ENCODE measurements at regions not wholly inside any gene's neighbourhood (a gene's known extent, or its start where the extent isn't known, plus 50 kb on each side); places are given as distances from the start of the nearest gene placed in this dataset.

DNA sequence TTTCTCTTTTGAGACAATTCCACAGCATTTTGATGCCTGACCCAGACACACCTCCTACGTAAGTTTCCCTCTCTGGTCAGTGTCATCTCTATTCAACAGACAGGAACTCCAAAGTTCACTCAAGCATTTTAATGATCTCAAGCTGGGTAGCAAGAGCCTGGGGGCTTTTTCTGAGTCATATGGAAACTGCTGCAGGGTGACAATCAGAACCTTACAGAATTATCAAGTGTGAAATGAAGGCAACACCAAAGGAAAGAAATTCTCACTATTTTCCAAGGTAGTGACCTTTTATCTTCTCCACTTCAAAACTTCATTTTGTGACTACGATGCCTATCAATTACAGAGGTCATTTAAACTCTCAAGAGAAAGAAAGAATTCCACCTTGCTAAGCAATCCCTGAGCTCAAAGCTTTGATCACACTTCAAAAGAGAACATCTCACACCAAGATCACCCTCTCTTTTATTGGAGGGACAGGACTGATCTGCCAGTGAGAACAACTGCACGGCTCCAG is 229.0 kb upstream of the ZC3H12C start:
- DNase-seq (ENCODE audit: low read depth) = no peak

DNA sequence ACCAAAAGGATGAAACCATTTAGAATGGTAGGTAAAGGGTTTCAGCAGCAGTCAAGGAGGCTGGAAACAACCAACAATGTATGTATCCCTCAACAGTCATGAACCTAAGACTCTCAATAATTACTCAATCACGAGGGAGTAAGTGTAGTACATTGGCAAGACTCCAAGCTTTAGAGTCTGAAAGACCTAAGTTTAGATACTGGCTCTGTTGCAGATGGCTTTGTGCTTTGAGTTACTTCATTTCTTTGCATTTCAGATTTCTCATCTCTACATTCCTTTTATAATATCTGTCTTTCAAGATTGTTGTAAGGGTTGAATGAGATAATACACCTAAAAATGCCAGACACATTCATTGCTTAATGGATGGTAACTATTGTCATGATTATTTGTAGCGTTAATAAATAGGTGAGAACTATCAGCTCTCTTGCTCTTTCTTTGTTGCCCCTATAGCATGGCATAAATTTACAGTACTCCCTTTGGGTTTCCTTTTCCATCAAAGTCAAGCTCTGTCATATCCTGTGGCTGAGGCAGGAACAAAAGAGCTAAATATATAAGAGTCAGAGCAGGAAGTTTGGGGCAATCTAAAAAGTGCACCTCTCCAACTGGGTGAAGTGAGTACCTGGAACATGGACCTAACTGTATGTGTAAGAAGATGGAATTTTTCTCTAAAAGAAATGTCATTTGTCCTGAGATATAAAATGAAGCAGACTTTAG is 228.2 kb upstream of the ZC3H12C start:
- DNase-seq (ENCODE audit: low read depth) = no peak

DNA sequence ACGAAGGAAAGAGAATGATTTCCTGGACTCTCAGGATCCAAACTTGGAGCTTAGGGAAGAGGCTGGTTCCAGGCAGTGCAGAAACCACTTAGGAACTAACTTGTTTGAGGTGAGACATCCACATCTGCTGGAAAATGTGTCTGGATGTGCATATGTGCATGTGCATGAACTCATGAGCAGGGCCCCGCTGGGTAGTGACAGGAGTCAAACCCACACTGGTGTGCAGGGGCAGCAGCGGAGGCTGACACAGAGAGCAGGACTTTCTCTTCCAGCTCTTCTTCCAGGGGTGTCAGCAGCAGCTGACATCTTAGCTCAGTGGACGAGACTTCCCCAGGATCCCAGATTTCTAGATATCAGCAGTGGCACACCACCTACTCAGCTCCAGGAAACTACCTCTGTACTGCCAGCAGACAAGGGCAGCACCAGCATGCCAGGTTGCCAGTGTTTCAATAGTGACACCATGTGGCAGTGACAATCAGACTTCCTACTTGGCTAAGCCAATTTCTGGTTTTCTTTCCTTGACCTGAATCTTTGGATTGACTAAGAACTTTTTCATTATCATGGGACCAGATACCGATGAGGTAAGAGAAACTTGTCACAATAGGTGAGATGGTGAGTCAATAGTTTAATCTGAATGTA is 227.5 kb upstream of the ZC3H12C start:
- DNase-seq (ENCODE audit: low read depth) = no peak

DNA sequence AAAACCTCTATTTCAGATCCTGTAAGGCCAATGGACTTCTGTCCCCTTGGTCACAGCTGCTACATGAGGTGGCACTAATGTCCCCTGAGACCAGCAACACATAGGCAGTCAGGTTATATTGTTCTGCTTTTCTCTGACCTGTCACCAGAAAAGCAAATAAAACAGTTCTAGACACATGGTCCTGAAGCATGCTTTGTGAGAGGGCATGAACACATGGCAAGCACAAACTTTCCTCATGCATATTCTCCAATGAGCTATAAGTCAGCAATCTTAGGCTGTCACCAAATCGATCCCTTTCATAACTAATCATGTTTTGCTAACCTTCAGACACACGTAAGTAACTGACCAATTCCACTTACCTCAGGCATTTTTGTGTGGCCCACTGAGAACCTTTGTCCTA is 225.4 kb upstream of the ZC3H12C start:
- DNase-seq (ENCODE audit: low read depth) = no peak

DNA sequence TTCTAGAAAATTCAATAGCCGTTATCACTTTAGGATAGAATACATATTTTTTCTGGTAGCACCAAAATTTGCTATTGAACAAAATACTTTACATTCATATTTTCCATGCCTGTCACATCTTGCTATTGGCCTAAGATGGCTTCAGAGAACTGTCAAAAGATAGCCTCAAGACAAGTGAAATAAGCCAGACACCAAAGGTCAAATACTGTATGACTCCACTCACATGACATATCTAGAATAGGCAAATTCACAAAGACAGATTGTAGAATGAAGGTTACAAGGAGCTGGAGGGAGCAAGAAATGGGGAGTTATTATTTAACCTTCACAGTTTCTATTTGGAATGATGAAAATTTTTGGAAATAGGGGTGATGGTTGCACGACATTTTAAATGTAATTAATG is 223.7 kb upstream of the ZC3H12C start:
- no peak for DNase-seq (ENCODE audit: low read depth)

DNA sequence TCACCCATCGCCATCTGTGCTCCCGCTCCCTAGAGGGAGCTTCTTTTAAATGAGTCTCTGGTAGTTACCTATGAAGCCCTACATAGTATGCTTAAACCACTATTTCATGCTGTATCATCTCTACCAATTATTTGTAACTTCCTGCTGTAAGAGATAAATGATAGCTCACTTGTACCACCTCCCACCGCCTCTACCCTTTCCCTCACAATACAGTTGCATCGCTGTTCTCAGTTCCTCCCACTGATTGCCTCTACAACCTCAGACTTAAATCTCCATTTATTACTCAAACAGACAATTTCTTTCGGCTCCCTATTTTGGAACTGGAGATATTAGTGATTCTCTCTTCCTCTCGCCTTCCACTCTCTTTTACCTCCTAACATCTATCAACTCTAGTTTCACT is 222.9 kb upstream of the ZC3H12C start:
- DNase-seq (ENCODE audit: low read depth) = no peak

DNA sequence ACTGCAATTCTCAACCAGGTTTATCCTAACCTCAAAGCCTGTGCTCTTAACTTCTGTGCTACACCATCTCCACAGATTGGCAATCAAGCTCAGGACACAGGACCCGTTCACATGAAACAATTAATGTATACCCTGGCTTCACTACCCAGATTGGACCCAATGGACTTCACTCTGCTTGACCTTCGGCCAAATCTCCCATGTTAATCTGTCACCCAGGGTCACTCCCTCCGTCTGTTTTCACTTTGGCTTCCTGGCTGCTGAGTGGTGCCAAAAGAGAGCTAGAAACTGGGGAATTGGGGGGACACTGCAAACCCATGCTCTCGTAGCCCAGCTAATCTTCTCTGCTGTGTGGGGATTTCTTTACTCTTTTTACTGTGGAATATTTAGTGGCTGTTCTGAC is 216.1 kb upstream of the ZC3H12C start:
- DNase-seq (ENCODE audit: low read depth) = no peak

DNA sequence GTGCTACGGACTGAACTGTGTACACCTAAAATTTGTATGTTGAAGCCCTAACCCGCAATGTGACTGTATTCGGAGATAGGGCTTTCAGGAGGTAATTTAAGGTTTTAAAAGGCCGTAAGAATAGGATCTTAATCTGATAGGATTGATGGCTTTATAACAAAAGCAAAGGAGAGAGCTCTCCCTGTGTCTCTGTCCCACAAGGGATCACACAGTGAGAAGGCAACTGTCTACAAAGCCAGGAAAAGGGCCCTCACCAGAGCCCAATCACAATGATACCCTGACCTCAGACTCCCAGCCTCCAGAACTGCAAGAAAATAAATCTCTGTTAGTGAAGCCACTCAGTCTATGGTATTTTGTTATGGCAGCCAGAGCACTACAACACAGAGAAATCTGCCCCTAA is 208.7 kb upstream of the ZC3H12C start:
- DNase-seq (ENCODE audit: low read depth) = no peak

DNA sequence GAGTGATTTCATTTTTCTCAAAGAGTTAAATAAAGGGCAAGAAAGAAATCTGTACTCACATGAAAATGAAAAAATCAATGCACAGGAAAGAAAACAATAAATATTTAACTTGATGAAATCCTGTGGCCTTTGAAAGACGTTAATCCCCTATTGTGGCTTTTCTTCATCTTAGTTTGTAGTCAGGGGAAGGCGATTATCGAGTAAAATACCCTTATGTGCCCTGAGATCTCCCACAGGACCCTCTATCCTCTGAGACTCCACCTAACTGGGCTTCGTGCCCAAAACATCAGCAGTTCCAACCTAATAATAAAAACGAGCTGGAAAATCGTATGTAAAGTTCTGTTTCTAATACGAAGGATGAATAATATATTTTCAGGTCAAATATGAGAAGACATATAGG is 208.2 kb upstream of the ZC3H12C start:
- DNase-seq (ENCODE audit: low read depth) = no peak

DNA sequence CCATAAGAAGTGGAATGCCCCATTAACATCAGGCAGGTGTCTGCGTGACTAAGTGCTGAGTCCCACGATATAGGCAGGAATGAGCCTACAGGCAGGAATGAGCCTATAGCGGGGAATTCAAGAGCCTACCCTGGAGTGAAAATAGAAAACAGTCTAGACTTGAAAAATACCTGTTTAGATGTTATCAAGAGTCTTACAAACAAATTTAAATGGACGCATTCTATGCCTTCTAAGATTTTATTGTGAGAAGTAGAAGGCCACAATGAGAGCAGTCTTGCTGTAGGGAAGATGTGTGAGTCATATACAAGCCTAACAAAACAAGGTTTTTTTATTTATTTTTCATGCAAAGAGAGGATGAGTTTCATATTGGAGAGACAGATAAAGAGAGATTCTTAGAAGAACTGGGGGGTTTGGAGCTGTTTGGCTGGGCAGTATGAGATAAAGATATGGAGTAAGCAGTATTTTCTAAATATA is 200.8 kb upstream of the ZC3H12C start:
- no peak for DNase-seq (ENCODE audit: low read depth)

DNA sequence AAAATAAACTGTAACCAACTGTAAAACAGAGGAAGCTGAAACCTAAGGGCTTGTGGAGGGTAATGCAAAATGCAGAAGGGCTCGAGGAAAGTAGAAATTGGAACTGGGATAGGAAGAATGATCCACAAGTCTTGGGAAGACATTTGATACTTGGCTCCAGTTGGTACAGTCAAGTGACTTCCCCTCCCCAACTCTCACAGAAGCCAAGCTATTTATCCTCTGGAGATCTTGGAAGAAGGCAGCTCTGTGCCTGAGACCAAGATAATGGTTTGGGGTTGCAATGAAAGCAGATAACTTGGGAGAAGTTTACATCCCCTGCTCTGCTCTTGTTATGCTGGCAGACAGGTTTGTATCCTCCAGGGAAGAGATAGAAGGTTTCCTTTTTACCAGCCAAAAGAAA is 198.9 kb upstream of the ZC3H12C start:
- DNase-seq (ENCODE audit: low read depth) = no peak

DNA sequence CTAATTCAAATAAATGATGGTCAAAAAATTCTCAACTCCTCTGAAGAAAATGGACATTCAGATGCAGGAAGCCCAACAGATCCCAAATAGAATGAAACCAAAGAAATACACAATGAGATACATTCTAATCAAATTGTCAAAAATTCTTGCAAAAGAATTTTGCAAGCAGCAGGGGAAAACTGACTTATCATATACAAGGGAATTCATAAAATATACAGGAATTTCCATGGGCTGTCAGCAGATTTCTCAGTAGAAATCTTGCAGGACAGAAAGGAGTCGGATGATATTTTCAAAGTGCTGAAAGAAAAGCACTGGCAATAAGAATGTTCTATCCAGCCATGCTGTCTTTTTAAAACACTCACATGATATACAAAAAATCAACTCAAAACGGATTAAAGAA is 194.6 kb upstream of the ZC3H12C start:
- DNase-seq (ENCODE audit: low read depth) = no peak

DNA sequence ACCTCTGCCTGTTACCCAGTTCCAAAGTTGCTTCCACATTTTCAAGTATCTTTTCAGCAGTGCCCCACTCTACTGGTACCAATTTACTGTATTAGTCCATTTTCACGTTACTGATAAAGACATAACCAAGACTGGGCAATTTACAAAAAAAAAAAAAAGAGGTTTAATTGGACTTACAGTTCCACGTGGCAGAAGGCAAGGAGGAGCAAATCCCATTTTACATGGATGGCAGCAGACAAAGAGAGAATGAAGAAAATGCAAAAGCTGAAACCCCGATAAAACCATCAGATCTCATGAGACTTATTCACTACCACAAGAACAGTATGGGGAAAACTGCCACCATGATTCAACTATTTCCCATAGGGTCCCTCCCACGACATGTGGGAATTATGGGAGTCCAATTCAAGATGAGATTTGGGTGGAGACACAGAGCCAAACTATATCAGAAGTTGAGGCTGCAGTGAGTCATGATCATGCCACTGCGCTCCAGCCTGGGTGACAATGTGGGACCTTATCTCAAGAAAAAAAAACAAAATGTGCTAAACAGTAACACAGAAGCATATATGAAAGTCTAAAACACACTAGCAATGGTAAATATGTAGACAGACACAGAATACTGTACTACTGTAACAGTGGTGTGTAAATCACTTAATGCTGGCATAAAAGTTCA is 190.3 kb upstream of the ZC3H12C start:
- DNase-seq (ENCODE audit: low read depth) = no peak

DNA sequence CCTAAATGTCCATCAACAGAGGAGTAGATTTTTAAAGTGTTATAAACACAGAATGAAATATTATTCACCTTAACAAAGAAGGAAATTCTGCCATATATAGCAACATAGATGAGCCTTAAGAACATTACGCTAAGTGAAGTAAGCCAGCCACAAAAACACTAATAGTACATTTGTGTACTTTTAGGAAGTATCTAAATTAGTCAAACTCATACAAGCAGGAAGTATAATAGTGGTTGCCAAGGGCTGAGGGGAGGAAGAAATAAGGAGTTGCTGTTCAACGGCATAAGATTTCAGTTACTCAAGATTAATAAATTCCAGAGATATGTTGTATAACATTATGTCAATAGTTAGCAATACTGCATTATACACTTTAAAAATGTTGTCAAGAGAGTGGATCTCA is 181.7 kb upstream of the ZC3H12C start:
- DNase-seq (ENCODE audit: low read depth) = no peak

DNA sequence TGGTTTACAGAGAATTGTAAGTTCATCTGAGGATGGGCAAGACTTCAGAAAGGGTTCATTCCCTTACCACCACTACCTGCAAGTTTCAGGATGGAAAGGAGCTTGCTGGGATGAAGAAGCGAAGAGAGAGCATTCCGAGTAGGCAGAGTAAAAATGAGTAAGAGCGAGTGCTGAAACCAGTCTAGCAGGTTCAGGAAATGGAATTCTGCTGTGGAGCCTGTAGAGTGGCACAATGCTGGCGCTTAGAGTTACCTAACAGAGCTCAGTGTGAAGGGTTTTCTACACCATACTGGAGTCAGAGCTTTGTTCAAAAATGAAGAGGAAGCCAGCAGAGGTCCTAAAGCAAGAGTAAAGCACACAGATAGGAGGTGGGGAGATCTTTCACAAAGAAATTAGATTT is 179.2 kb upstream of the ZC3H12C start:
- DNase-seq (ENCODE audit: low read depth) = no peak

DNA sequence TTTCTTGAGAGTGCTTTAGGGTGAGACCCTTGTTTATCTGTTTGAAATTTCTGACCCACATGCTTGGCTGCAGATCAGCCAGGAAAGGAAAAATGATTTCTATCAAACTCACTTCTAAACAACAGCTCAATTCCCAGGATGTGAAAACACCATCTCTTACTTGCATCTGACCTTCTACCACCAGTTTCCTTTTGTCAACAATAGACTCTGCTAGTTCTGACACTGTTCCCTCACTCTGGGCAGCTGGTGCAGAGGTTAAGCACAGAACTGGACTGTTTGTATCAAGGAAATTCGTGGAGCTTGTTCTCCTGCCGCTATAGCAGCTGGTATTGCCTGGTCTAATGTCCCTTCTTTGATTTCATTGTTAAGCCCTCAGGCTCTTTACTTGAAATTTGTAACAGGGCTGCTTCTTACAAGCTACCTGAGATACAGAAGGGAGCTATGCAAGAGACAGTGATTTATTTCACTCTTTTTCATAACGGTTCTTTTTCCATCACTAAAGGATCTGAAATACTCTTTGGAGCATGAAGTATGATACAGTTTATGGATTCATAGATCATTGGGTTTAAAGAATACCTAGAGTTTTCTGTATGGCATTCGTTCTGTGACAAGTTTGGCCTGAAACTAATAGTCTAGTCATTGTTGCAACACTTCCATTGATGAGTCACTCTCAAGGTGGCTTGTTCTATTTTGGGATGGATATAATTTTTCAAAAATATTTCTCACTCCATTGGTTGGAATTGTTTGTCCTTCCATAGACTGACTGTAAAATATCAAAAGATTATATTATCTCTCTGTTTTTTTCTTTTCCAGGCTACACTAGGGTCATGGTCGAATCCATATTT is 178.2 kb upstream of the ZC3H12C start:
- DNase-seq (ENCODE audit: low read depth) = no peak

DNA sequence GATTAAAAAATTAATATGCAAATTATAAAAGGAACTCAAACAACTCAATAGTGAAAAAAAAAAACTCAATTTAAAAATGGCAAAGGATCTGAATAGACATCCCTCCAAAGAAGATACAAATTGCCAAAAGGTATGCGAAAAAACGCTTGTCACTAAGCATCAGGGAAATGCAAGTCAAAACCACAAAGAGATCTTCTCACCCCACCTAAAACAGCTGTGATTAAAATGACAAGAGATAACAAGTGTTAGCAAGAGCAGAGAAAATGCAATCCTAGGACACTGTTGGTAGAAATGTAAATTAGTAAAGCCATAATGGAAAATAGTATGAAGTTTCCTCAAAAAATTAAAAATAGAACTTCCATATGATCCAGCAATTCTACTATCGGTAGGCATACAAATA is 166.3 kb upstream of the ZC3H12C start:
- DNase-seq (ENCODE audit: low read depth) = no peak

DNA sequence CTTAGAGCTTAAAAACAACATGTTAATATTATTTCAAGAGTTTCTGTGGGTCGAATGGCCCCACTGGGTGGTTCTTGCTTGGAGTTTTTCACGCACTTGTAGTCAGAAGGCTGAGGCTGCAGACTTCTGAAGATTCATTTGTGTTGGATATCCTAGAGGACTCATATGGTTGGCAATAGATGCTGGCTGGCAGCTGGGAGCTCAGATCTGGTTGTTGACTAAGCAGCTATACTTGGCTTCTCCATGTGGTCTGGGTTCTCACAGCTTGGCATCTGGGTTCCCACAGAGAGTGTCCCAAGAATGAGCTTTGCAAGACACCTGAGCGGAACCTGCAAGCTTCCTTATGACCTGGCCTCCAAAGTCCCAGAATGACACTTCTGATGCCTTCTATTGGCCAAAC is 163.9 kb upstream of the ZC3H12C start:
- DNase-seq (ENCODE audit: low read depth) = no peak

DNA sequence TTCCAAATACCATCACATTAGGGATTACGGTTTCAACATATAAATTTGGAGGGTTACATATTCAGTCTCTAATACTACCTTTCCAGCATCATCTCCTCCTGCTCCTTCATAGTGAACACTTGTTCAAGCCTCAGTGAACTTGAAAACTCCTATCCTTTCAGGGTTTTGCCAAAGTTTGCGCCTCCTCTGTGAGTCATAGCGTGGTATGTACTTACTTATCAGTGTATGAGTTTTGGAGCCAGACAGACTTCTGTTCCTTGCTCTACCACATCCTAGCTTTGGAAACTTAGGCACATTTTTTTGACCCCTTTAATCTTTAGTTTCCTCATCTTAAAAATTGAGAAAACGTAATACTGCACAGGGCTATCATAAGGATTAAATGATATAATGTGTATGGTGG is 160.1 kb upstream of the ZC3H12C start:
- no peak for DNase-seq (ENCODE audit: low read depth)

DNA sequence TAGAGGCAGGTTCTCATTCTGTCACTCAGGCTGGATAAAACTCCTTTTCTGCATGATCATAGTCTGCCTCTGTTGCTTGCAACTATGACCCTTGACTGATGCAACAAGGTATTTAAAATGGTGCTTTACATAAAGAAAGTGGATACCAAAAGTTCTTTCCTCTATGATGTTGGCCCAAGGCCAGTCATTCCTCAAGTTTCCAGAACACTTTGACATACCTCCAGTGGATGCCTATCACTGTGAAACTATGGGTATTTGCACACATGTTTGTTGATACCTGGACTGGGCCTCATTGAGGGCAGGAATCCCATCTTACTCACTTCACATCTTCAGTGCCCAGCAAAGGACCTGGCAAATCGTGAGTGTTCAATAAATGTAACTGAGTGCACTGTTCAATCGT is 159.0 kb upstream of the ZC3H12C start:
- no peak for DNase-seq (ENCODE audit: low read depth)

DNA sequence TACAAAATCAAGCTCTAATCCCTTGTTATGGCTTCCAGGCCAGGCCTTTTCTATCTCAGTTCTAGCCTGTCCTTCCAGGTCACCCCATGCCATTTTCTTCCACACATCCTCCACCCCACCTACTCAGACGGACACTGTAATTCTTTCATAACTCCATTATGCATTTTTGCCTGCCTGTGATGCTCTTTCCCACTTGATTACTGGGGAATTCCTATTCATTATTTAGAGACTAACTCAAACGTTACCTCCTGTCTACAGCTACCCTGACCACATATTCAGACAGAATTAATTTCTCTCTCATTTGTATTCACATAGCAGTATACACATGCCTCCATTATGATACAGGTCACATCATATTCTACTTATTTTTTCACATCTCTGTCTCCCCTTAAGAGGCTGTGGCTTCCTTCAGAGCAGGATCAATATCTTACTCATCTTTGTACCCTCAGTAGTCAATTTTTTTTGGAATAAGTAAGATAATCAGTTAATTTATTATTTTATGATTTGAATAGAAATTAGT is 156.5 kb upstream of the ZC3H12C start:
- no peak for DNase-seq (ENCODE audit: low read depth)

DNA sequence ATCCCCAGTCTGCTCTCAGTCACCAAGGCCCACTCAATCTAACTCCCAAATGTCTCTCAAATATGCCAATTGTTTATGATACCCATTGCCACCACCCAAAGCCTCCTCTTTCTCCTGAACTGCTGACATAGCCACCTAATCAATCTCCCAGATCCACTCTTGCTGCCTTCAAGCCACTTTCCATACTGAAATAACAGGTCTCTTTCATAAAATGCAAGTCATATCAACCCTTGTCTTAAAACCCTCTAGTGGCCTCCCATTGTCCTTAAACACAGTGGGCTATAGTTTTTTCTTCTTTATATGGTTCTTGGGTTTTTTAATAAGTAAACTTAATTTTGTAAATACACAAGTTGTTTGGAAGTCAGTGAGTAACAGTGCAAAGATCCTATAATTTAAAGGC is 155.2 kb upstream of the ZC3H12C start:
- DNase-seq (ENCODE audit: low read depth) = no peak
